ENCODE measurements at regions not wholly inside any gene's neighbourhood (a gene's known extent, or its start where the extent isn't known, plus 50 kb on each side); places are given as distances from the start of the nearest gene placed in this dataset.

DNA sequence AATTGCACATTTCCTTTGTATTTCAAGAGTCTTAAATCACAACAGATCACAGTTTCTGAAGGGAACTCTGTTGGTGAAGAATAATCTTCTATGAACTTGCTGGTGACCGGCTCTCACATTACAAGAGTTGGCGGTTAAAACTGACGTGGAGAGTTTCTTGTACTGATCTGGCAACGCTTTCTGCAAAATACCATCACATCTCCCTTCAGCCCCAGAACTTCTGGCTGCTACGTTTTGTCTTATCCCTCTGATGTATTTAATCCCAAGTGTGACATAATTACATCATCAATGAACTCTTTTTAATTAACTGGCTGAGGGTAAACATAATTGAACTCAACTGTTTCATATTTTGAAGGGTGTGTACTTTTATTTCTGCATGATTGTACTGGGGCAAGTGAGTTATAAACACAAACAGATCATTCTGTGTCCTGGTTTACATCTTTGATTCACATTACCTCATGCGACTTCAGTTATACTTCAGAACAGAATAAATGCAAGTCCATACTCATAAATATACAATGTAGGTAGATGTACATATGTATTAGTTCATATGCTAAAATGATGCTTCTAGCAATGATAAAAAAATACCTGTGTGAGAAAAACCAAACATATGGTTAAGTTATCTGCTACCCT is 105.1 kb upstream of the NPVF start:
- Histone ChIP-seq H2AFZ (ENCODE audit: insufficient read depth, low read depth, low read length, poor library complexity, severe bottlenecking) (no peak overlapping the region), H3K27ac (ENCODE audit: low read length in 2 of 2) (no peak overlapping the region), H3K27me3 (replicated peaks in 1 of 4; ENCODE audit: control extremely low read depth in 1 of 4, control insufficient read depth in 3 of 4, insufficient read depth in 4 of 4, low read length in 3 of 4) (no peaks in the 10 kb centered on the region), H4K20me1 (ENCODE audit: control insufficient read depth, insufficient read depth, low read length, poor library complexity, severe bottlenecking) (no peaks in the 10 kb centered on the region), H3K9ac (ENCODE audit: low read length) (no peak overlapping the region), H3K9me3 (ENCODE audit: control extremely low read depth in 1 of 3, control insufficient read depth in 2 of 3, insufficient read depth in 1 of 3, low read length in 2 of 3) (no peaks in the 10 kb centered on the region), H3K4me2 (replicated peaks; ENCODE audit: low read depth, low read length, poor library complexity, severe bottlenecking) (no peak overlapping the region), H3K4me3 (ENCODE audit: control extremely low read depth in 1 of 5, extremely low read depth in 1 of 5, insufficient read depth in 1 of 5, low read depth in 2 of 5, low read length in 4 of 5) (no peak overlapping the region), H3K79me2 (ENCODE audit: control insufficient read depth, insufficient read depth, low read length) (no peaks in the 10 kb centered on the region), H3K36me3 (replicated peaks in 1 of 2; ENCODE audit: control extremely low read depth in 1 of 2, control insufficient read depth in 1 of 2, extremely low read depth in 1 of 2, insufficient read depth in 2 of 2, low read length in 1 of 2) (no peaks in the 10 kb centered on the region), H3K4me1 (ENCODE audit: control insufficient read depth in 2 of 2, insufficient read depth in 2 of 2, low read length in 2 of 2) (no peaks in the 10 kb centered on the region)
- 100% methylated on average over 3 of the region's 6 CpGs for WGBS (ENCODE audit: insufficient coverage)
- no peak for DNase-seq
- no peak overlapping the region for H3K4me3 Mint-ChIP-seq
- ChIA-PET CTCF (no interaction called here), POLR2A (no interaction called here)
- intact Hi-C loops (cut with micrococcal nuclease): no loop called here
- peaks cover 33% of the 10 kb centered on the region for H3K27me3 Mint-ChIP-seq
- H3K4me1 Mint-ChIP-seq: no peaks in the 10 kb centered on the region
- no peak for ATAC-seq (ENCODE audit: low read depth)
- no peak overlapping the region for H3K27ac Mint-ChIP-seq
- no peak for TF ChIP-seq EZH2 (IDR thresholded peaks at IDR 0.05; ENCODE audit: borderline replicate concordance, insufficient read depth, low read depth, low read length, poor library complexity, severe bottlenecking)
- TF ChIP-seq, protein P1, sequence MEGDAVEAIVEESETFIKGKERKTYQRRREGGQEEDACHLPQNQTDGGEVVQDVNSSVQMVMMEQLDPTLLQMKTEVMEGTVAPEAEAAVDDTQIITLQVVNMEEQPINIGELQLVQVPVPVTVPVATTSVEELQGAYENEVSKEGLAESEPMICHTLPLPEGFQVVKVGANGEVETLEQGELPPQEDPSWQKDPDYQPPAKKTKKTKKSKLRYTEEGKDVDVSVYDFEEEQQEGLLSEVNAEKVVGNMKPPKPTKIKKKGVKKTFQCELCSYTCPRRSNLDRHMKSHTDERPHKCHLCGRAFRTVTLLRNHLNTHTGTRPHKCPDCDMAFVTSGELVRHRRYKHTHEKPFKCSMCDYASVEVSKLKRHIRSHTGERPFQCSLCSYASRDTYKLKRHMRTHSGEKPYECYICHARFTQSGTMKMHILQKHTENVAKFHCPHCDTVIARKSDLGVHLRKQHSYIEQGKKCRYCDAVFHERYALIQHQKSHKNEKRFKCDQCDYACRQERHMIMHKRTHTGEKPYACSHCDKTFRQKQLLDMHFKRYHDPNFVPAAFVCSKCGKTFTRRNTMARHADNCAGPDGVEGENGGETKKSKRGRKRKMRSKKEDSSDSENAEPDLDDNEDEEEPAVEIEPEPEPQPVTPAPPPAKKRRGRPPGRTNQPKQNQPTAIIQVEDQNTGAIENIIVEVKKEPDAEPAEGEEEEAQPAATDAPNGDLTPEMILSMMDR (IDR thresholded peaks at IDR 0.05): no peak
- H3K9me3 Mint-ChIP-seq (ENCODE audit: insufficient read depth): no peaks in the 10 kb centered on the region

DNA sequence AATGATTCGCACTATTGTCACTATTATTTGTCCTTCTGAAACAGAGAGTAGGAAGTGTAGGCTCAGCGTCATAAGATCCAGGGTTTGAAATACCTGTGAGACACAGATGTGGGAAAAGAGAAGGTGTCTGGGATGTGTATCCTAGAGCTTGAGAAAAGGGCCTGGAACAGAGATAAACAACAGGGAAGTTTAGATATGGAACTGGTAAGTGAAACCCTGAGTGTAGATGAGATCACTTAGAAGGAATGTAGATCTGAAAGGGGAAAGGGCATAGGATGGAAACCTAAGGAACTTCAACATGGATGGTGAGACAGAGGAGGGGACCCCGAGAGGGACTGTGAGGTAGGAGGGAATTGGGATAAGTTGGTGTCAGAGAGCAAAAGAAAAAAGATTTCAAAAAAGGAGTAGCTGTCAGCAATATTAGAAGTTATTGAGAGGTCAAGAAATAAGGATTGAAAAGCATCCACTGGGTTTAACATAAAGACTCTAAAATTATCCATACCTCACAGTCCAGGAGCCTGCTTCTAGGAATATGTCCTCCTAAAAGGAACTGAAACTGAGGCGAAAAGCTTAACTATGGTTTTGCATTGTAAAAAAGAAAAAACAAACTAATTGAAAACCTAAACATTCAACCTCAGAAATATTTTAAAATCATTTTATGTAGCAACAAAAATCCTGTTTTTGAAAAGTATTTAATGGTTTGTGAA is 119.2 kb upstream of the NPVF start:
- POLR2A ChIA-PET: no interaction called here
- peaks cover 32% of the 10 kb centered on the region for H3K27me3 Mint-ChIP-seq
- no peak for ATAC-seq (ENCODE audit: low read depth)

More for the DNA sequence above, 119.2 kb upstream of the NPVF start:
- Mint-ChIP-seq H3K4me1 (no peaks in the 10 kb centered on the region), H3K4me3 (no peak overlapping the region), H3K9me3 (ENCODE audit: insufficient read depth) (no peaks in the 10 kb centered on the region), H3K27ac (no peak overlapping the region)
- WGBS (ENCODE audit: insufficient coverage): 57% methylated on average over 1 of the region's 4 CpGs
- H3K9ac ChIP-seq (ENCODE audit: low read length): no peak overlapping the region
- no peak overlapping the region for H3K27ac ChIP-seq (ENCODE audit: low read length in 2 of 2)
- CTCF ChIA-PET: no interaction called here
- no peaks in the 10 kb centered on the region for H3K9me3 ChIP-seq (ENCODE audit: control extremely low read depth in 1 of 3, control insufficient read depth in 2 of 3, insufficient read depth in 1 of 3, low read length in 2 of 3)
- no peaks in the 10 kb centered on the region for H4K20me1 ChIP-seq (ENCODE audit: control insufficient read depth, insufficient read depth, low read length, poor library complexity, severe bottlenecking)
- no peak for DNase-seq
- H3K4me2 ChIP-seq (replicated peaks; ENCODE audit: low read depth, low read length, poor library complexity, severe bottlenecking): no peak overlapping the region
- H3K4me1 ChIP-seq (ENCODE audit: control insufficient read depth in 2 of 2, insufficient read depth in 2 of 2, low read length in 2 of 2): no peaks in the 10 kb centered on the region
- no peaks in the 10 kb centered on the region for H3K79me2 ChIP-seq (ENCODE audit: control insufficient read depth, insufficient read depth, low read length)
- H3K27me3 ChIP-seq (replicated peaks in 1 of 4; ENCODE audit: control extremely low read depth in 1 of 4, control insufficient read depth in 3 of 4, insufficient read depth in 4 of 4, low read length in 3 of 4): peaks cover 0 to 8% (median 0%) of the 10 kb centered on the region in 4 experiments
- no peak overlapping the region for H2AFZ ChIP-seq (ENCODE audit: insufficient read depth, low read depth, low read length, poor library complexity, severe bottlenecking)
- no peak overlapping the region for H3K4me3 ChIP-seq (ENCODE audit: control extremely low read depth in 1 of 5, extremely low read depth in 1 of 5, insufficient read depth in 1 of 5, low read depth in 2 of 5, low read length in 4 of 5)
- no peaks in the 10 kb centered on the region for H3K36me3 ChIP-seq (replicated peaks in 1 of 2; ENCODE audit: control extremely low read depth in 1 of 2, control insufficient read depth in 1 of 2, extremely low read depth in 1 of 2, insufficient read depth in 2 of 2, low read length in 1 of 2)
- TF ChIP-seq EZH2 (IDR thresholded peaks at IDR 0.05; ENCODE audit: borderline replicate concordance, insufficient read depth, low read depth, low read length, poor library complexity, severe bottlenecking): no peak
- TF ChIP-seq, protein P1 (IDR thresholded peaks at IDR 0.05): no peak
- intact Hi-C loops (cut with micrococcal nuclease): no loop called here
